SK-N-SH treated with all-trans-retinoic acid at 6 μM for 48 hours (cell line): ENCODE measurements at regions not wholly inside any gene's neighbourhood (a gene's known extent, or its start where the extent isn't known, plus 50 kb on each side); places are given as distances from the start of the nearest gene placed in this dataset.

Experiments
- ATAC-seq: fragments of 200-7000 bp; cut with Tn5 transposase; 3 replicates; pipeline ENCODE4 v1.9.1; 2020; ENCODE audit warnings: mild to moderate bottlenecking, moderate library complexity
- ARNTL ChIP-seq: fragments of 450-650 bp; formaldehyde crosslinking; IDR thresholded peaks from 2 replicates; pipeline ENCODE4 v1.5.0; 2020; ENCODE audit warnings: low read depth, mild to moderate bottlenecking, moderate library complexity, borderline replicate concordance
- BACH2 ChIP-seq: fragments of 250-450 bp; sonication (Bioruptor Pico); IDR thresholded peaks from 2 replicates; pipeline ENCODE4 v1.9.0; 2021; ENCODE audit warnings: mild to moderate bottlenecking, borderline replicate concordance
- CSDC2 ChIP-seq: fragments of 250-450 bp; sonication (Bioruptor Pico); IDR thresholded peaks from 2 replicates; pipeline ENCODE4 v1.5.0; 2020; ENCODE audit warnings: mild to moderate bottlenecking, moderate library complexity
- ESRRG ChIP-seq: fragments of 250-450 bp; sonication (Bioruptor Pico); IDR thresholded peaks from 2 replicates; pipeline ENCODE4 v1.6.1; 2021; ENCODE audit warnings: mild to moderate bottlenecking
- GLIS3 ChIP-seq: fragments of 250-450 bp; sonication (Bioruptor Pico); IDR thresholded peaks from 2 replicates; pipeline ENCODE4 v1.5.0; 2020; ENCODE audit warnings: mild to moderate bottlenecking, moderate library complexity
- ISL1 ChIP-seq: fragments of 250-450 bp; sonication (Bioruptor Pico); IDR thresholded peaks from 2 replicates; pipeline ENCODE4 v2.1.2; 2022; ENCODE audit warnings: mild to moderate bottlenecking, moderate library complexity
- OSR1 ChIP-seq: fragments of 250-450 bp; sonication (Bioruptor Pico); IDR thresholded peaks from 2 replicates; pipeline ENCODE4 v1.8.0; 2022; ENCODE audit warnings: moderate library complexity, mild to moderate bottlenecking, inconsistent platforms
- PPARA ChIP-seq: fragments of 250-450 bp; sonication (Bioruptor Pico); IDR thresholded peaks from 2 replicates; pipeline ENCODE4 v1.5.0; 2020; ENCODE audit warnings: mild to moderate bottlenecking, borderline replicate concordance
- RARB ChIP-seq: fragments of 250-450 bp; sonication (Bioruptor Pico); IDR thresholded peaks from 2 replicates; pipeline ENCODE4 v1.8.0; 2021; ENCODE audit warnings: mild to moderate bottlenecking, moderate library complexity
- SNAI2 ChIP-seq: fragments of 250-450 bp; sonication (Bioruptor Pico); IDR thresholded peaks from 2 replicates; pipeline ENCODE4 v1.5.0; 2020; ENCODE audit warnings: mild to moderate bottlenecking, moderate library complexity
- TCF4 ChIP-seq: fragments of 250-450 bp; sonication (Bioruptor Pico); IDR thresholded peaks from 2 replicates; pipeline ENCODE4 v1.8.0; 2021; ENCODE audit warnings: mild to moderate bottlenecking, moderate library complexity, borderline replicate concordance
- TOX ChIP-seq: fragments of 250-450 bp; sonication (Bioruptor Pico); IDR thresholded peaks from 2 replicates; pipeline ENCODE4 v1.8.0; 2021; ENCODE audit warnings: mild to moderate bottlenecking, moderate library complexity, borderline replicate concordance
- ZC3H10 ChIP-seq: fragments of 250-450 bp; sonication (Bioruptor Pico); IDR thresholded peaks from 2 replicates; pipeline ENCODE4 v1.5.1; 2021; ENCODE audit warnings: mild to moderate bottlenecking, moderate library complexity
- ZFP3 ChIP-seq: fragments of 250-450 bp; sonication (Bioruptor Pico); IDR thresholded peaks from 2 replicates; pipeline ENCODE4 v1.5.0; 2020; ENCODE audit warnings: mild to moderate bottlenecking, moderate library complexity
- ZNF565 ChIP-seq: fragments of 450-650 bp; formaldehyde crosslinking; conservative IDR thresholded peaks from 2 replicates; pipeline ENCODE4 v1.5.0; 2020; ENCODE audit warnings: low read depth, mild to moderate bottlenecking, moderate library complexity
- ZNF70 ChIP-seq: fragments of 450-650 bp; formaldehyde crosslinking; IDR thresholded peaks from 2 replicates; pipeline ENCODE4 v1.5.0; 2020; ENCODE audit warnings: mild to moderate bottlenecking, moderate library complexity
- ZNF8 ChIP-seq: fragments of 450-650 bp; formaldehyde crosslinking; IDR thresholded peaks from 2 replicates; pipeline ENCODE4 v1.5.0; 2020; ENCODE audit warnings: mild to moderate bottlenecking, moderate library complexity
- TF ChIP-seq, protein P1 (sequence below): fragments of 250-450 bp; sonication (Bioruptor Pico); IDR thresholded peaks from 2 replicates; pipeline ENCODE4 v1.5.1; 2020; ENCODE audit warnings: low read depth, mild to moderate bottlenecking, moderate library complexity
- TF ChIP-seq, protein P2 (sequence below): fragments of 250-450 bp; sonication (Bioruptor Pico); IDR thresholded peaks from 2 replicates; pipeline ENCODE4 v1.5.1; 2021; ENCODE audit warnings: mild to moderate bottlenecking, moderate library complexity
- TF ChIP-seq, protein P3 (sequence below): fragments of 250-450 bp; sonication (Bioruptor Pico); IDR thresholded peaks from 2 replicates; pipeline ENCODE4 v1.8.0; 2020; ENCODE audit warnings: mild to moderate bottlenecking, moderate library complexity, borderline replicate concordance
- TF ChIP-seq, protein P4 (sequence below): fragments of 250-450 bp; sonication (Bioruptor Pico); IDR thresholded peaks from 2 replicates; pipeline ENCODE4 v1.5.0; 2020; ENCODE audit warnings: mild to moderate bottlenecking, moderate library complexity

DNA sequence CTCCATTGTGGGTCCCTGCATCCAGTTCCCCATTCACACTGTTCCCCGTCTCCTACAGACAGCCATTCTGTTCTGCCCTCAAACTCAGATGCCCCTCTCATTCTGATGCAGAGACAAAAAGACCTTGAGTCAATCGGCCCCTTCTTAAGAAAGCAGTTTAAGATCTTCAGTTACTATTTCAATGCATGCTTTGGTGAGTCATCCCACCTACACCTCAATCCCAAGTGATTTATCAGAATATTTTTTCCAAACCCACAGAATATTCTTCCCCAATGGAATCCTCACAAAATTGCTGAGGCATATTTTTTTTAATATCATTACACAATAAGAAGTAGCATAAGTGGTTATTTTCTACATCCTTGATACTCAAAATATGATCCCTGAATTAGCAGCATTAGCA is 92.4 kb upstream of the SLC1A1 start:
- TF ChIP-seq, protein P1, sequence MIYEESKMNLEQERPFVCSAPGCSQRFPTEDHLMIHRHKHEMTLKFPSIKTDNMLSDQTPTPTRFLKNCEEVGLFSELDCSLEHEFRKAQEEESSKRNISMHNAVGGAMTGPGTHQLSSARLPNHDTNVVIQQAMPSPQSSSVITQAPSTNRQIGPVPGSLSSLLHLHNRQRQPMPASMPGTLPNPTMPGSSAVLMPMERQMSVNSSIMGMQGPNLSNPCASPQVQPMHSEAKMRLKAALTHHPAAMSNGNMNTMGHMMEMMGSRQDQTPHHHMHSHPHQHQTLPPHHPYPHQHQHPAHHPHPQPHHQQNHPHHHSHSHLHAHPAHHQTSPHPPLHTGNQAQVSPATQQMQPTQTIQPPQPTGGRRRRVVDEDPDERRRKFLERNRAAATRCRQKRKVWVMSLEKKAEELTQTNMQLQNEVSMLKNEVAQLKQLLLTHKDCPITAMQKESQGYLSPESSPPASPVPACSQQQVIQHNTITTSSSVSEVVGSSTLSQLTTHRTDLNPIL (CRISPR knock-in tag): no peak
- TF ChIP-seq, protein P2, sequence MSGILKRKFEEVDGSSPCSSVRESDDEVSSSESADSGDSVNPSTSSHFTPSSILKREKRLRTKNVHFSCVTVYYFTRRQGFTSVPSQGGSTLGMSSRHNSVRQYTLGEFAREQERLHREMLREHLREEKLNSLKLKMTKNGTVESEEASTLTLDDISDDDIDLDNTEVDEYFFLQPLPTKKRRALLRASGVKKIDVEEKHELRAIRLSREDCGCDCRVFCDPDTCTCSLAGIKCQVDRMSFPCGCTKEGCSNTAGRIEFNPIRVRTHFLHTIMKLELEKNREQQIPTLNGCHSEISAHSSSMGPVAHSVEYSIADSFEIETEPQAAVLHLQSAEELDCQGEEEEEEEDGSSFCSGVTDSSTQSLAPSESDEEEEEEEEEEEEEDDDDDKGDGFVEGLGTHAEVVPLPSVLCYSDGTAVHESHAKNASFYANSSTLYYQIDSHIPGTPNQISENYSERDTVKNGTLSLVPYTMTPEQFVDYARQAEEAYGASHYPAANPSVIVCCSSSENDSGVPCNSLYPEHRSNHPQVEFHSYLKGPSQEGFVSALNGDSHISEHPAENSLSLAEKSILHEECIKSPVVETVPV (CRISPR knock-in tag): no peak
- TF ChIP-seq ZC3H10 (CRISPR knock-in tag) (no peak), ARNTL (CRISPR knock-in tag) (no peak), TCF4 (CRISPR knock-in tag) (no peak), CSDC2 (no peak), ESRRG (CRISPR knock-in tag) (no peak), TOX (CRISPR knock-in tag) (no peak), ZNF70 (CRISPR knock-in tag) (no peak), ZNF8 (CRISPR knock-in tag) (no peak), SNAI2 (no peak), RARB (CRISPR knock-in tag) (no peak), PPARA (CRISPR knock-in tag) (no peak), GLIS3 (no peak), OSR1 (CRISPR knock-in tag) (no peak), BACH2 (CRISPR knock-in tag) (no peak)
- TF ChIP-seq, protein P3, sequence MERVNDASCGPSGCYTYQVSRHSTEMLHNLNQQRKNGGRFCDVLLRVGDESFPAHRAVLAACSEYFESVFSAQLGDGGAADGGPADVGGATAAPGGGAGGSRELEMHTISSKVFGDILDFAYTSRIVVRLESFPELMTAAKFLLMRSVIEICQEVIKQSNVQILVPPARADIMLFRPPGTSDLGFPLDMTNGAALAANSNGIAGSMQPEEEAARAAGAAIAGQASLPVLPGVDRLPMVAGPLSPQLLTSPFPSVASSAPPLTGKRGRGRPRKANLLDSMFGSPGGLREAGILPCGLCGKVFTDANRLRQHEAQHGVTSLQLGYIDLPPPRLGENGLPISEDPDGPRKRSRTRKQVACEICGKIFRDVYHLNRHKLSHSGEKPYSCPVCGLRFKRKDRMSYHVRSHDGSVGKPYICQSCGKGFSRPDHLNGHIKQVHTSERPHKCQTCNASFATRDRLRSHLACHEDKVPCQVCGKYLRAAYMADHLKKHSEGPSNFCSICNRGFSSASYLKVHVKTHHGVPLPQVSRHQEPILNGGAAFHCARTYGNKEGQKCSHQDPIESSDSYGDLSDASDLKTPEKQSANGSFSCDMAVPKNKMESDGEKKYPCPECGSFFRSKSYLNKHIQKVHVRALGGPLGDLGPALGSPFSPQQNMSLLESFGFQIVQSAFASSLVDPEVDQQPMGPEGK (CRISPR knock-in tag): no peak
- TF ChIP-seq, protein P4, sequence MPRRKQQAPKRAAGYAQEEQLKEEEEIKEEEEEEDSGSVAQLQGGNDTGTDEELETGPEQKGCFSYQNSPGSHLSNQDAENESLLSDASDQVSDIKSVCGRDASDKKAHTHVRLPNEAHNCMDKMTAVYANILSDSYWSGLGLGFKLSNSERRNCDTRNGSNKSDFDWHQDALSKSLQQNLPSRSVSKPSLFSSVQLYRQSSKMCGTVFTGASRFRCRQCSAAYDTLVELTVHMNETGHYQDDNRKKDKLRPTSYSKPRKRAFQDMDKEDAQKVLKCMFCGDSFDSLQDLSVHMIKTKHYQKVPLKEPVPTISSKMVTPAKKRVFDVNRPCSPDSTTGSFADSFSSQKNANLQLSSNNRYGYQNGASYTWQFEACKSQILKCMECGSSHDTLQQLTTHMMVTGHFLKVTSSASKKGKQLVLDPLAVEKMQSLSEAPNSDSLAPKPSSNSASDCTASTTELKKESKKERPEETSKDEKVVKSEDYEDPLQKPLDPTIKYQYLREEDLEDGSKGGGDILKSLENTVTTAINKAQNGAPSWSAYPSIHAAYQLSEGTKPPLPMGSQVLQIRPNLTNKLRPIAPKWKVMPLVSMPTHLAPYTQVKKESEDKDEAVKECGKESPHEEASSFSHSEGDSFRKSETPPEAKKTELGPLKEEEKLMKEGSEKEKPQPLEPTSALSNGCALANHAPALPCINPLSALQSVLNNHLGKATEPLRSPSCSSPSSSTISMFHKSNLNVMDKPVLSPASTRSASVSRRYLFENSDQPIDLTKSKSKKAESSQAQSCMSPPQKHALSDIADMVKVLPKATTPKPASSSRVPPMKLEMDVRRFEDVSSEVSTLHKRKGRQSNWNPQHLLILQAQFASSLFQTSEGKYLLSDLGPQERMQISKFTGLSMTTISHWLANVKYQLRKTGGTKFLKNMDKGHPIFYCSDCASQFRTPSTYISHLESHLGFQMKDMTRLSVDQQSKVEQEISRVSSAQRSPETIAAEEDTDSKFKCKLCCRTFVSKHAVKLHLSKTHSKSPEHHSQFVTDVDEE: no peak
- ATAC-seq: no peak

DNA sequence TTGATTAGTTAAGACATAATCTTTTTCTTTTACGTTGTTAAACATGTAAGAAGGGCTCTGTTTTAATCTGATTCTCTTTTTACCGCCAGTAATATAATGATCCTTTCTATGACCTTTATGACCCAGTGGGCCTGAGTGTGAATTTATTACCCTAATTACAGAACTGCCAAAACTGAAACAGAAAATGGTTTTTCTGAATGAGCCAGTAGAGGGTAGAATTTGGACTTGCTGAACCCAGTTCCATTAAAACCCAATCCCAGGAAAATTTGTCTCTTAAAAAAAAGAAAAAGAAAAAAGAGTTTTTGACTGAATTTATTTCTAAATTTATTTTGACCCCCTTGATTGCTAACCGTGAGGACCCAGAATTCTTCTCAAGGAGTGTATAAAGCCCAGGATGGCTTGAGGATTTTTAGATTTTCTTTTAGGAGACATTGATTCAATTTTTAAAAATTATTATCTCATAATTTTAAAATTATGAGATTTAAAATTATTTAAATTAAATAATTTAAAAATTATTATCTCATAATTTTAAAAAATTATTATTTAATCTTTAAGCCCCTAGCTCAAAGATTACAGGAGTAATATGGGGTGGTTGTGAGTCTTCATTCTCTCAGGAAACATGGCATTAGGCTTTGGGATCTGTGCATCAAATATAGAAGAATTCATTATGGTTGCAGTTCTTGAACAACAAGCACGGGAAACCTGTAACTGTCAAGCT is 94.1 kb upstream of the GLIS3 start:
- ATAC-seq: no peak
- no peak for TF ChIP-seq RARB (CRISPR knock-in tag)
- TF ChIP-seq, protein P1 (CRISPR knock-in tag): no peak
- TF ChIP-seq, protein P4: no peak
- TF ChIP-seq ZNF565 (CRISPR knock-in tag): no peak
- no peak for TF ChIP-seq ZNF8 (CRISPR knock-in tag)
- TF ChIP-seq, protein P3 (CRISPR knock-in tag): no peak
- TF ChIP-seq GLIS3: no peak
- no peak for TF ChIP-seq TCF4 (CRISPR knock-in tag)
- no peak for TF ChIP-seq ZFP3 (CRISPR knock-in tag)
- TF ChIP-seq ARNTL (CRISPR knock-in tag): no peak
- no peak for TF ChIP-seq SNAI2
- TF ChIP-seq ESRRG (CRISPR knock-in tag): no peak
- no peak for TF ChIP-seq CSDC2
- TF ChIP-seq, protein P2 (CRISPR knock-in tag): no peak
- TF ChIP-seq ISL1: no peak
- TF ChIP-seq TOX (CRISPR knock-in tag): no peak
